IMR-90 (cell line): ENCODE measurements at regions not wholly inside any gene's neighbourhood (a gene's known extent, or its start where the extent isn't known, plus 50 kb on each side); places are given as distances from the start of the nearest gene placed in this dataset.

Source experiments
- ATAC-seq: fragments of 200-7000 bp; cut with Tn5 transposase; 2 replicates; pipeline ENCODE4 v1.9.1; 2020; ENCODE audit warnings: low read depth, mild to moderate bottlenecking, moderate library complexity
- BruUV-seq: library from RNA; stranded (reverse); fragments of 400-500 nt; replicated peaks from 2 replicates; lab custom pipeline; 2021; lab: Mats Ljungman, UMichigan
- CTCF ChIA-PET: fragments of 300-600 bp; formaldehyde crosslinking; extraction: SDS; loops from one replicate; lab custom pipeline; 2021; ENCODE audit warnings: antibody characterized with exemption; lab: Yijun Ruan, JAX
- POLR2A ChIA-PET: fragments of 300-600 bp; sonication (Branson Sonifier 250); formaldehyde crosslinking; loops from one replicate; lab custom pipeline; 2022; ENCODE audit warnings: antibody characterized with exemption; ENCODE audit not compliant: unreplicated experiment; lab: Charles Lee
- DNase-seq: peaks from one replicate; pipeline ENCODE4 v3.0.0; 2013
- H2AFZ ChIP-seq: replicated peaks from 2 replicates; pipeline ENCODE3; 2013; ENCODE audit warnings: low read length, mild to moderate bottlenecking; ENCODE audit not compliant: poor library complexity
- H2AK5ac ChIP-seq: 2 replicates; pipeline ENCODE4 v1.6.1; 2013; ENCODE audit warnings: low read depth, low read length, inconsistent platforms
- H2AK9ac ChIP-seq: replicated peaks from 2 replicates; pipeline ENCODE3; 2013; ENCODE audit warnings: mild to moderate bottlenecking, low read depth, low read length, moderate library complexity; ENCODE audit not compliant: poor library complexity
- H2BK120ac ChIP-seq: 2 replicates; pipeline ENCODE4 v1.6.1; 2013; ENCODE audit warnings: low read depth, low read length, inconsistent platforms
- H2BK15ac ChIP-seq: 3 replicates; pipeline ENCODE4 v1.6.1; 2013; ENCODE audit warnings: low read depth, low read length, inconsistent platforms
- H2BK20ac ChIP-seq: 2 replicates; pipeline ENCODE4 v1.6.1; 2013; ENCODE audit warnings: low read depth, mild to moderate bottlenecking, inconsistent platforms, low read length, moderate library complexity
- H2BK5ac ChIP-seq: 2 replicates; pipeline ENCODE4 v1.6.1; 2013; ENCODE audit warnings: mild to moderate bottlenecking, low read depth, low read length, inconsistent platforms; ENCODE audit not compliant: poor library complexity, severe bottlenecking
- H3K14ac ChIP-seq: replicated peaks from 2 replicates; pipeline ENCODE4 v1.6.1; 2013; ENCODE audit warnings: low read depth, low read length, inconsistent platforms
- H3K18ac ChIP-seq: 2 replicates; pipeline ENCODE4 v1.6.1; 2013; ENCODE audit warnings: low read depth, low read length, control low read depth
- H3K23ac ChIP-seq: 2 replicates; pipeline ENCODE4 v1.6.1; 2013; ENCODE audit warnings: low read depth, low read length, inconsistent platforms
- H3K27ac ChIP-seq: 2 replicates; pipeline ENCODE4 v1.5.1; 2013; ENCODE audit warnings: mild to moderate bottlenecking, control low read depth, low read length; ENCODE audit not compliant: insufficient read depth
- H3K27me3 ChIP-seq: 2 replicates; pipeline ENCODE4 v1.6.1; 2013; ENCODE audit warnings: low read length; ENCODE audit not compliant: control insufficient read depth, insufficient read depth
- H3K36me3 ChIP-seq: 2 replicates; pipeline ENCODE4 v1.6.1; 2013; ENCODE audit warnings: low read length, mixed read lengths; ENCODE audit not compliant: control insufficient read depth, insufficient read depth
- H3K4ac ChIP-seq: 2 replicates; pipeline ENCODE4 v1.6.1; 2013; ENCODE audit warnings: low read depth, low read length, inconsistent platforms
- H3K4me1 ChIP-seq: 2 replicates; pipeline ENCODE4 v1.6.1; 2013; ENCODE audit warnings: low read length, mixed read lengths; ENCODE audit not compliant: control insufficient read depth, insufficient read depth
- H3K4me2 ChIP-seq: 2 replicates; pipeline ENCODE4 v1.6.1; 2013; ENCODE audit warnings: low read depth, mild to moderate bottlenecking, control low read depth, low read length, moderate library complexity
- H3K4me3 ChIP-seq: 2 replicates; pipeline ENCODE4 v1.5.1; 2013; ENCODE audit warnings: low read depth, mild to moderate bottlenecking, control low read depth, low read length, moderate library complexity; ENCODE audit not compliant: insufficient read depth
- H3K56ac ChIP-seq: 2 replicates; pipeline ENCODE4 v1.6.1; 2013; ENCODE audit warnings: low read length, inconsistent platforms; ENCODE audit not compliant: insufficient read depth; ENCODE audit errors: extremely low read depth
- H3K79me1 ChIP-seq, 2 experiments: 2 replicates each; pipeline ENCODE4 v1.6.1; 2013; ENCODE audit warnings: low read length in 2 of 2, inconsistent platforms in 1 of 2, low read depth in 1 of 2
- H3K9ac ChIP-seq: 2 replicates; pipeline ENCODE4 v1.6.1; 2013; ENCODE audit warnings: low read depth, low read length, control low read depth
- H3K9me1 ChIP-seq: 2 replicates; pipeline ENCODE4 v1.6.1; 2013; ENCODE audit warnings: low read length, inconsistent platforms; ENCODE audit not compliant: insufficient read depth
- H3K9me3 ChIP-seq: 2 replicates; pipeline ENCODE4 v1.6.1; 2013; ENCODE audit warnings: low read length; ENCODE audit not compliant: control insufficient read depth, insufficient read depth
- H4K20me1 ChIP-seq: 2 replicates; pipeline ENCODE4 v1.6.1; 2013; ENCODE audit warnings: low read length, inconsistent platforms; ENCODE audit not compliant: insufficient read depth
- H4K5ac ChIP-seq: 2 replicates; pipeline ENCODE4 v1.6.1; 2013; ENCODE audit warnings: mild to moderate bottlenecking, low read depth, low read length, control low read depth
- H4K8ac ChIP-seq, 2 experiments: 2 replicates each; pipeline ENCODE4 v1.6.1; 2013; ENCODE audit warnings: low read depth in 2 of 2, low read length in 2 of 2, control low read depth in 1 of 2, inconsistent platforms in 1 of 2
- H4K91ac ChIP-seq: 2 replicates; pipeline ENCODE4 v1.6.1; 2013; ENCODE audit warnings: low read depth, low read length, inconsistent platforms; ENCODE audit not compliant: insufficient read depth
- BHLHE40 ChIP-seq: fragments of 150-350 bp; IDR thresholded peaks from 2 replicates; pipeline ENCODE4 v1.6.1; 2016; ENCODE audit warnings: mild to moderate bottlenecking, low read depth, low read length
- CEBPB ChIP-seq: IDR thresholded peaks from 2 replicates; pipeline ENCODE4 v1.6.1; 2012; ENCODE audit warnings: low read depth, low read length, improper control_type of control experiment
- CHD1 ChIP-seq: IDR thresholded peaks from 2 replicates; pipeline ENCODE4 v1.6.1; 2012; ENCODE audit warnings: low read depth, low read length, improper control_type of control experiment
- FOS ChIP-seq: fragments of 150-350 bp; IDR thresholded peaks from 2 replicates; pipeline ENCODE4 v1.6.1; 2016; ENCODE audit warnings: low read depth, low read length
- MAFK ChIP-seq: IDR thresholded peaks from 2 replicates; pipeline ENCODE4 v1.6.1; 2012; ENCODE audit warnings: low read depth, low read length, improper control_type of control experiment
- MAZ ChIP-seq: IDR thresholded peaks from 2 replicates; pipeline ENCODE4 v1.6.1; 2012; ENCODE audit warnings: low read depth, mild to moderate bottlenecking, low read length, improper control_type of control experiment, moderate library complexity, borderline replicate concordance
- MXI1 ChIP-seq: IDR thresholded peaks from 2 replicates; pipeline ENCODE4 v1.6.1; 2012; ENCODE audit warnings: low read depth, mild to moderate bottlenecking, low read length, moderate library complexity, borderline replicate concordance
- POLR2A ChIP-seq: IDR thresholded peaks from 2 replicates; pipeline ENCODE4 v1.6.1; 2012; ENCODE audit warnings: mild to moderate bottlenecking, low read depth, low read length
- RAD21 ChIP-seq: IDR thresholded peaks from 2 replicates; pipeline ENCODE4 v1.6.1; 2012; ENCODE audit warnings: low read length, improper control_type of control experiment
- RCOR1 ChIP-seq: IDR thresholded peaks from 2 replicates; pipeline ENCODE4 v1.6.1; 2012; ENCODE audit warnings: mild to moderate bottlenecking, low read length, improper control_type of control experiment; ENCODE audit not compliant: insufficient replicate concordance
- RFX5 ChIP-seq: IDR thresholded peaks from 2 replicates; pipeline ENCODE4 v1.8.0; 2012; ENCODE audit warnings: low read depth, mild to moderate bottlenecking, low read length, moderate library complexity
- WGBS, 2 experiments: methylation state at CpG; one replicate each; pipeline versions ENCODE4 v1.1.5 to v1.1.7; 2013; ENCODE audit warnings: missing lambda C conversion rate in 2 of 2; ENCODE audit not compliant: insufficient read length in 1 of 2; ENCODE audit errors: extremely low coverage in 2 of 2; 5-methylcytosine and 5-hydroxymethylcytosine counted together
- dilution Hi-C: fragments of 300-500 bp; cut with HindIII; formaldehyde crosslinking; loops from one replicate; pipeline ENCODE4 v1.14.3; 2018; ENCODE audit warnings: low sequenced_read_pairs; ENCODE audit not compliant: unreplicated experiment
- in situ Hi-C: fragments of 300-500 bp; cut with MboI; formaldehyde crosslinking; loops from 3 replicates; pipeline ENCODE4 v1.14.3; 2019; ENCODE audit warnings: low sequenced_read_pairs, inconsistent platforms, mixed read lengths
- intact Hi-C: fragments of 100-400 bp; cut with micrococcal nuclease; formaldehyde crosslinking; loops from 2 replicates; pipeline ENCODE4 v1.10.0; 2022
- TF ChIP-seq, protein P1 (sequence below): fragments of 150-350 bp; IDR thresholded peaks from 2 replicates; pipeline ENCODE4 v1.6.1; 2017; ENCODE audit warnings: mild to moderate bottlenecking, antibody characterized with exemption, low read length, low read depth
- TF ChIP-seq, protein P2 (sequence below): conservative IDR thresholded peaks from 2 replicates; pipeline ENCODE4 v1.5.1; 2012; ENCODE audit warnings: mild to moderate bottlenecking, low read depth, low read length, improper control_type of control experiment
- TF ChIP-seq, protein P3 (sequence below): fragments of 150-350 bp; IDR thresholded peaks from 2 replicates; pipeline ENCODE4 v1.6.1; 2016; ENCODE audit warnings: low read depth, mild to moderate bottlenecking, low read length, moderate library complexity, borderline replicate concordance

DNA sequence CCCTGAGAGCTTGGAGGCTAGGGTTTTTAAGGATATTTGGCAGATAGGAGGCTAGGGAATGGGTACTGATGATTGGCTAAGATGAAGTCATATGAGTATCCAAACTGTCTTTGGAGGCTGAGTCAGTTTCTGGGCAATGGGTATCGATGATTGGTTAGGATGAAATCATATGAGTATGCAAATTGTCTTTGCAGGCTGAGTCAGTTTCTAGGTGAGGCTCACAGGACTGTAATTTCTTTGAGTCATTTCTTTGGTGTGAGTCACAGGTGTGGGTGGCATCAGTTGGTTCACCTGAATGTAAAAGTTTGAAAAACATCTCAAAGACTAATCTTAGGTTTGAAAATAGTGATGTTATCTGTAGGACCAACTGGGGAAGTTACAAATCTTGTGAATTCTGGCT lies 1068.0 kb downstream of the NR2F1-AS1 start:
- TF ChIP-seq POLR2A, result no peak
- no peak for TF ChIP-seq MXI1
- TF ChIP-seq, protein P1, sequence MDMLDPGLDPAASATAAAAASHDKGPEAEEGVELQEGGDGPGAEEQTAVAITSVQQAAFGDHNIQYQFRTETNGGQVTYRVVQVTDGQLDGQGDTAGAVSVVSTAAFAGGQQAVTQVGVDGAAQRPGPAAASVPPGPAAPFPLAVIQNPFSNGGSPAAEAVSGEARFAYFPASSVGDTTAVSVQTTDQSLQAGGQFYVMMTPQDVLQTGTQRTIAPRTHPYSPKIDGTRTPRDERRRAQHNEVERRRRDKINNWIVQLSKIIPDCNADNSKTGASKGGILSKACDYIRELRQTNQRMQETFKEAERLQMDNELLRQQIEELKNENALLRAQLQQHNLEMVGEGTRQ, result no peak
- no peak for TF ChIP-seq CHD1
- no peak for TF ChIP-seq RFX5
- TF ChIP-seq MAZ, result no peak
- TF ChIP-seq CEBPB, result no peak
- TF ChIP-seq, protein P2, sequence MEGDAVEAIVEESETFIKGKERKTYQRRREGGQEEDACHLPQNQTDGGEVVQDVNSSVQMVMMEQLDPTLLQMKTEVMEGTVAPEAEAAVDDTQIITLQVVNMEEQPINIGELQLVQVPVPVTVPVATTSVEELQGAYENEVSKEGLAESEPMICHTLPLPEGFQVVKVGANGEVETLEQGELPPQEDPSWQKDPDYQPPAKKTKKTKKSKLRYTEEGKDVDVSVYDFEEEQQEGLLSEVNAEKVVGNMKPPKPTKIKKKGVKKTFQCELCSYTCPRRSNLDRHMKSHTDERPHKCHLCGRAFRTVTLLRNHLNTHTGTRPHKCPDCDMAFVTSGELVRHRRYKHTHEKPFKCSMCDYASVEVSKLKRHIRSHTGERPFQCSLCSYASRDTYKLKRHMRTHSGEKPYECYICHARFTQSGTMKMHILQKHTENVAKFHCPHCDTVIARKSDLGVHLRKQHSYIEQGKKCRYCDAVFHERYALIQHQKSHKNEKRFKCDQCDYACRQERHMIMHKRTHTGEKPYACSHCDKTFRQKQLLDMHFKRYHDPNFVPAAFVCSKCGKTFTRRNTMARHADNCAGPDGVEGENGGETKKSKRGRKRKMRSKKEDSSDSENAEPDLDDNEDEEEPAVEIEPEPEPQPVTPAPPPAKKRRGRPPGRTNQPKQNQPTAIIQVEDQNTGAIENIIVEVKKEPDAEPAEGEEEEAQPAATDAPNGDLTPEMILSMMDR, result no peak
- no peak for TF ChIP-seq FOS
- no peak for TF ChIP-seq RCOR1
- no peak for TF ChIP-seq MAFK
- no peak for TF ChIP-seq RAD21
- no peak for TF ChIP-seq BHLHE40
- TF ChIP-seq, protein P3, sequence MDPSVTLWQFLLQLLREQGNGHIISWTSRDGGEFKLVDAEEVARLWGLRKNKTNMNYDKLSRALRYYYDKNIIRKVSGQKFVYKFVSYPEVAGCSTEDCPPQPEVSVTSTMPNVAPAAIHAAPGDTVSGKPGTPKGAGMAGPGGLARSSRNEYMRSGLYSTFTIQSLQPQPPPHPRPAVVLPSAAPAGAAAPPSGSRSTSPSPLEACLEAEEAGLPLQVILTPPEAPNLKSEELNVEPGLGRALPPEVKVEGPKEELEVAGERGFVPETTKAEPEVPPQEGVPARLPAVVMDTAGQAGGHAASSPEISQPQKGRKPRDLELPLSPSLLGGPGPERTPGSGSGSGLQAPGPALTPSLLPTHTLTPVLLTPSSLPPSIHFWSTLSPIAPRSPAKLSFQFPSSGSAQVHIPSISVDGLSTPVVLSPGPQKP, result no peak
- in situ Hi-C loops, result no loop called here
- no peak overlapping the region for H2AFZ ChIP-seq
- H3K79me1 ChIP-seq, result no peaks in the 10 kb centered on the region
- no peak overlapping the region for H2BK15ac ChIP-seq
- H3K4me2 ChIP-seq, result no peak overlapping the region
- H2BK20ac ChIP-seq, result no peak overlapping the region
- no peaks in the 10 kb centered on the region for H4K20me1 ChIP-seq
- ChIA-PET CTCF (no interaction called here), POLR2A (no interaction called here)
- dilution Hi-C loops, result no loop called here
- intact Hi-C loops, result no loop called here
- no peak overlapping the region for H3K4ac ChIP-seq
- no peak overlapping the region for H2BK5ac ChIP-seq
- no peak overlapping the region for H2AK5ac ChIP-seq
- H3K36me3 ChIP-seq, result no peaks in the 10 kb centered on the region
- H3K27me3 ChIP-seq, result no peaks in the 10 kb centered on the region
- peaks cover 22% of the 10 kb centered on the region for H3K9me3 ChIP-seq
- no peak overlapping the region for H3K4me3 ChIP-seq
- no peak overlapping the region for H2AK9ac ChIP-seq
- no CpG with 5 or more reads among the region's 1 CpG for WGBS, 2 experiments
- no TSS peak for BruUV-seq
- H3K4me1 ChIP-seq, result no peaks in the 10 kb centered on the region
- no peak overlapping the region for H3K27ac ChIP-seq
- H4K5ac ChIP-seq, result no peak overlapping the region
- H4K91ac ChIP-seq, result no peak overlapping the region
- no peak overlapping the region for H4K8ac ChIP-seq
- ATAC-seq (no peak), DNase-seq (peak; percentile 2)
- no peaks in the 10 kb centered on the region for H3K9me1 ChIP-seq
- no peak overlapping the region for H3K9ac ChIP-seq
- no peak overlapping the region for H2BK120ac ChIP-seq
- no peak overlapping the region for H3K56ac ChIP-seq
- no peak overlapping the region for H3K18ac ChIP-seq
- H3K23ac ChIP-seq, result no peak overlapping the region
- H3K14ac ChIP-seq, result no peak overlapping the region
